AG09309 (cell line): ENCODE measurements at regions not wholly inside any gene's neighbourhood (a gene's known extent, or its start where the extent isn't known, plus 50 kb on each side); places are given as distances from the start of the nearest gene placed in this dataset.

Source experiments
- DNase-seq: peaks from one replicate; pipeline ENCODE4 v3.0.0-alpha.2; 2010; ENCODE audit warnings: low read depth
- H3K4me3 ChIP-seq: 2 replicates; pipeline ENCODE4 v1.5.1; 2011; ENCODE audit warnings: mild to moderate bottlenecking, low read depth, low read length, moderate library complexity; ENCODE audit not compliant: control insufficient read depth
- TF ChIP-seq, protein P1 (sequence below): IDR thresholded peaks from 2 replicates; pipeline ENCODE4 v1.5.1; 2011; ENCODE audit warnings: mild to moderate bottlenecking, low read depth, low read length, inconsistent platforms; ENCODE audit not compliant: insufficient read depth, control insufficient read depth; ENCODE audit errors: missing control alignments

DNA sequence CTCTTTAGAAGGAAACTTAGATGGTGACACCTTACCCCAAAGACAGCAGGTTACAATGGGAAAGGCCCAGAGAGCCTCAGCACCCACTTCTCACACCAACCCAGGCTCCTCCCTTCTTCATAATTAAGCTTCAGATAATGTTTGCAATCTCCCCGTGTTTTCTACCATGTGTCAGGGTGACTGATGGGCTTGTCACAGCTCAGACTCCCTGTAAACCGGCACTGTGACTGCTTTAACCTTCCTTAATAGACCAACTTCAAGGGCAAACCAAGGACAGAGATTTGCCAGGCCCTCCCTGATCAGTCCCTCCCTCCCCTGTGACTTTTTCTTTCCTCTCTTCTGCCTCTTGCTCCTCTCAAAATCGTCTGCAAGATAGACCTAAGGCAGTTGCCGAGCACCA is 760.6 kb upstream of the EEF2KMT start:
- TF ChIP-seq, protein P1, sequence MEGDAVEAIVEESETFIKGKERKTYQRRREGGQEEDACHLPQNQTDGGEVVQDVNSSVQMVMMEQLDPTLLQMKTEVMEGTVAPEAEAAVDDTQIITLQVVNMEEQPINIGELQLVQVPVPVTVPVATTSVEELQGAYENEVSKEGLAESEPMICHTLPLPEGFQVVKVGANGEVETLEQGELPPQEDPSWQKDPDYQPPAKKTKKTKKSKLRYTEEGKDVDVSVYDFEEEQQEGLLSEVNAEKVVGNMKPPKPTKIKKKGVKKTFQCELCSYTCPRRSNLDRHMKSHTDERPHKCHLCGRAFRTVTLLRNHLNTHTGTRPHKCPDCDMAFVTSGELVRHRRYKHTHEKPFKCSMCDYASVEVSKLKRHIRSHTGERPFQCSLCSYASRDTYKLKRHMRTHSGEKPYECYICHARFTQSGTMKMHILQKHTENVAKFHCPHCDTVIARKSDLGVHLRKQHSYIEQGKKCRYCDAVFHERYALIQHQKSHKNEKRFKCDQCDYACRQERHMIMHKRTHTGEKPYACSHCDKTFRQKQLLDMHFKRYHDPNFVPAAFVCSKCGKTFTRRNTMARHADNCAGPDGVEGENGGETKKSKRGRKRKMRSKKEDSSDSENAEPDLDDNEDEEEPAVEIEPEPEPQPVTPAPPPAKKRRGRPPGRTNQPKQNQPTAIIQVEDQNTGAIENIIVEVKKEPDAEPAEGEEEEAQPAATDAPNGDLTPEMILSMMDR: no peak
- no peak for DNase-seq
- H3K4me3 ChIP-seq: no peak overlapping the region

DNA sequence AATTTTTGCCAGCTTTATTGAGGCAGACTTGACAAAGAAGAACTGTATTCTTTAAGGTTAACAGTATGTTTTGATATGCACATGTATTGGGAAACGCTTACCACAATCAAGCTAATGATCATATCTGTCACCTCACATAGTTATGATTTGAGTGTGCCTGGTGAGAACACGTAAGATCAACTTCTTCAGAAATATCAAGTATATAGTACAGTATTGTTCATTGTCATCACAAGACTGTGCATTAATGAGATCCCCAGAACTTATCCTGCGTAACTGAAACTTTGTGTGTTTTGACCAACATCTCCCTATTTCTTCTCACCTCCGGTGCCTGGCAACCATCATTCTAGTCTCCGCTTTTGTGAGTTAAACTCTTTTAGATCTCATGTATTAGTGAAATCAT is 756.4 kb upstream of the EEF2KMT start:
- no peak for DNase-seq

DNA sequence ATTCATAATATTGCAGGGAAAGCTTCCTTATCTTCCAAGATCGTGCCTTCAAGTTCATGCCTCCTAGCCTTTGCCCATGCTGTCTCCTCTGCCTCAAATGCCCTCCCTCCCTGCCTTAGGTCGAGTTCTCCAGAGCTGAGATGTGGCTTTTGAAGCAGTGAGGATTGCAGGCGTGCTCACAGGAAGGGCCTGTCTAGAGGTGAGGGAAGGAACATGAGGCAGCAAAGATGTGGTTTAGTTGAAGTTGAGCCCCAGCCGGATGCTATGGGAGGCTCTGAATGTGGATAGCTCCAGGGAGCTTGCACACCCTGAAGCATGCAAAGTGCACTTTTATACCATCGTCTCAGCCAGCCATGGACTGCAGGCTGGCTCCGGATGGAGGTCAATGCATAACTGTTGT is 754.6 kb upstream of the EEF2KMT start:
- DNase-seq: no peak
- H3K4me3 ChIP-seq: no peak overlapping the region
- TF ChIP-seq, protein P1: no peak

More for the DNA sequence above, 756.4 kb upstream of the EEF2KMT start:
- H3K4me3 ChIP-seq: no peak overlapping the region
- TF ChIP-seq, protein P1: no peak

DNA sequence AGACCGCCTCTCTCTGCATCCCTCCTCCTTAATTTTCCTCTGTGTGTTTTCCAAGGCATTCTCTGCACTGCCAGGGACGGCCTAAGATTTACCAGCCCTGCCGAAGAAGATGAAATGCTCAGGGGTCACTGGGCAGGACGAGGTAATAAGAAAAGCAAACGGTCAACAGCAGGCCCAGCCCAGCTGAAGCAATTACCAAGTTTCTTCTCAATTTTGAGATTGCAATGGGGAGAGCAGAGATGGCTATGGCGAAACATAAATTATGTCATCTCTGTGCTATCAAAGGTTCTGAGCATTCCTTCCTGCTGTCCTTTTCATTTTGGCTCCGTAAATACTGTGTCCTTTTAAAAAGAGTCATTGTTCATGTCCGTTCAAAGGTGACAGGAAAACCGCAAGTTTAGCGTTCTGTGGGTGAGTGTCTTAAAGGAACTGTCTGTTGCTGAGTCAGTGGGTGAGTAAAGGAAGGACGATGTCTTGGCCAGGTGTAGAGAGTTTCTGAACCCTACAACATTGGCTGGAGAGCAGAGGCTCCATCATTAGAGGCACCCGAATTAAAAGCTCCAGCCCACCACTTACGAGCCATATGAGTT is 753.9 kb upstream of the EEF2KMT start:
- no peak for DNase-seq
- H3K4me3 ChIP-seq: no peak overlapping the region
- TF ChIP-seq, protein P1: no peak

DNA sequence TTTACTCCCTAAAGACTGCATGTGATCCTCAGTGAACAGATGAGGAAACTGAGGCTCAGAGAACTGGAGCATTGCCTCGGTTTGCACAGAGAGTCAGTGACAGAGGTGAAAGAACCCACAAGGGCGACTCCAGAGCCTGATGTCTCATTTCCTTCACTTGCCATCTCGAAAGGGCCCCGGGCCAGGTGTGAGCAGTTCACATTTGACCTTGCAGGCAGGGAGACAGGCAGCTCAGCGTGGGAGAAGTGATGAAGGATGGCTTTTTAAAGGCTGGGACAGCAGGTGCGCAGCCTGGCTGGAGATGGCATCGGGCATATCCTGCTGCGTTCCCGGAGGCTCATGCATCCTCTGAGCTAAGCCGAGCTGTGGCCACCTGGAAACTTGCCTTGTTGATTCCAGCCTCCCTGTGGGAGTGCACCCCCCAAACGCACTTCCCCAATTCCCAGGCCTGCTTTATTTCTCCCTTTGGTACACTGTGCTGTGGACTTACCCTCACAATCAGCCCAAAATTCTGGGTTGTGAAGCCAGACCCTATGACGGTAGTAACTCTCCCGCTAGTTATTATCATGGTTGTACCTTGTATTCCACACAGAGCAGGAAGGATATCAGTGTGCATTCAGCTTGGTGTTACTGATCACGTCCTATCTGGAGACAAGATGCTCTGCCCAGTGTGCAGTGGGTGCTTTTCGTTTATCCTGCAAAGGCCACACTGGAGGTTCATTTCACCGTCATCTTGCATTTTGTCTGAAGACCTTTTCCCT is 753.2 kb upstream of the EEF2KMT start:
- no peak for DNase-seq
- TF ChIP-seq, protein P1: no peak
- no peak overlapping the region for H3K4me3 ChIP-seq

DNA sequence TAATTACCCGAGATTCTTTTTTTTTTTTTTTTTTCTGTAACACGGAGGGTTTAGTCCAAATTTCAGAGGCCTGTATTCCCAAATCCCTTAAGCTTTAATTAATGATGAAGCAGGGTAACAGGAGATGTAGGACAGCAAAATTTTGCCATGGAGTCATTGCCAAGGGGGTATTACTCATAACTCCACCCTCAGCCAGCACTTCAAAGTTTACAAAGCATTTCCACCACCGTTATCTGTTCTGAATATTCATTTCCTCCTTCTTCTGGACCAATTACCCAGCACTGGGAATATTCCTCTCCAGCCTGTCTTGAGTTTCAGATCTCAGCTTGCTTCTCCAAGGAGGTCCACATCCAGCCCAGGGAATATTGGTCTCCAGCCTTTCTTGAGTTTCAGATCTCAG is 747.5 kb upstream of the EEF2KMT start:
- TF ChIP-seq, protein P1: no peak
- no peak overlapping the region for H3K4me3 ChIP-seq
- DNase-seq: no peak
